ENCODE measurements at regions not wholly inside any gene's neighbourhood (a gene's known extent, or its start where the extent isn't known, plus 50 kb on each side); places are given as distances from the start of the nearest gene placed in this dataset.

GRCh38 chr6:113370508-113371502 is 486.3 kb upstream of the MARCKS start:
- TF ChIP-seq GABPA (IDR thresholded peaks at IDR 0.05 in 1 of 2, conservative IDR thresholded peaks at IDR 0.05 in 1 of 2) (no peak), CTCF (IDR thresholded peaks at IDR 0.05; ENCODE audit: low read depth, low read length, missing input control) (no peak), SP1 (IDR thresholded peaks at IDR 0.05) (no peak), YY1 (IDR thresholded peaks at IDR 0.05) (no peak), JUND (IDR thresholded peaks at IDR 0.05) (no peak), HNF4G (IDR thresholded peaks at IDR 0.05) (no peak), REST (IDR thresholded peaks at IDR 0.05) (no peak), ATF3 (IDR thresholded peaks at IDR 0.05) (no peak)
